Effector CD4-positive, alpha-beta T cell (primary cell): ENCODE measurements at regions not wholly inside any gene's neighbourhood (a gene's known extent, or its start where the extent isn't known, plus 50 kb on each side); places are given as distances from the start of the nearest gene placed in this dataset.

Source experiments
- DNase-seq: peaks from one replicate; pipeline ENCODE4 v3.0.0-alpha.2; 2020

DNA sequence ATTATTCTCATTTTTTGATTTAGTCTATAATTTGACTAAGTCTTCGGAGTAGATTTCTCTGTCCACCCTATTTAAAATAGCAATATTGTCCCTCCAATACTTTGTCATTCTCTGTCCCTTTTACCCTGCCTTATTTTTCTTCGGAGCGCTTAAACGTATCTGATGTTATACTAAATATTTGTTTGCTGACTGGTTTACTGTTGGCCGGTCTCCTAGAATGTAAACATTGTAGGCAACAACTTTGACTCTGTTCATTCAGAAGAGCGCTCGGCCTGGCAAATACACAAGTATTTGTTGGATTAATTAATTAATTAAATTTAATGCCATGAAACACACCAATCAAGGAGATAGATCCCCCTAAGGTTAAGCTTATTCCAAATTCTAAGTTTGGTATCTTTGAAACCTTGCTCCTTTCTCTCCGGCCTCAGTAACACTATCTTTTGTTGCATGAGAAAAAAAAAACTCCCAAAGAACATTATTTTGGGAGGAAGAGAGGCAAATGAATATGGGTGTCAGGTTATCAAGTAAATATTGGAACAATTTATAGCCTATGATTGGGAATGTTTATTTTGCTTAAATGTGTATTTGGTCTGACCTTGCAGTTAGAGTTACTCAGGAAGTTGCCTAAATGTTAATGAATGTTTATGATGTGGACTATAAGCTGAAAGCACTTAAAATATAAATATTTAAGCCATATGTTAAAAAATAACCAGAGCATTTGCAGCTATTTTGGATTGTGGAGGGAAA, 231.1 kb downstream of the SOX4 start:
- no peak for DNase-seq

DNA sequence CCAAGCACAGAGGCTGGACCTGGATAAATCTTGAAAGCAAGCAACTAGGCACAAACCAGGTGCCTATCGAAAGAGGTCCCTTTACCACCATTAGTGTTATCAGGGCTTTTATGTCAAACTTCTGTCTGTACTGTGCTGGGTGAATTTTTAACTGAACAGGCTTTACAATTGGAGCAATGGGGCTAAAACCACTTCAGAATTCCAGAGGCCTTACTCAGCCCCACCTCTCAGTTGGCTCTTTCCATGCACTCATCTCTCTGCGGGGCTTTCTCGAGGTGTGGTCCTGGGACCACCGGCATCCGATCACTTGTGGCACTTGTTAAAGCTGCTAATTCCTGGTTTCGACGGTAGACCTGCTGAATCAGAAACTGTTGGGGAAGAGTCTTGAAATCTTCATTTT, 232.5 kb downstream of the SOX4 start:
- no peak for DNase-seq

GRCh38 chr6:21826904-21827303, 233.4 kb downstream of the SOX4 start:
- no peak for DNase-seq

GRCh38 chr6:21827425-21828202, 234.1 kb downstream of the SOX4 start:
- DNase-seq, result no peak

DNA sequence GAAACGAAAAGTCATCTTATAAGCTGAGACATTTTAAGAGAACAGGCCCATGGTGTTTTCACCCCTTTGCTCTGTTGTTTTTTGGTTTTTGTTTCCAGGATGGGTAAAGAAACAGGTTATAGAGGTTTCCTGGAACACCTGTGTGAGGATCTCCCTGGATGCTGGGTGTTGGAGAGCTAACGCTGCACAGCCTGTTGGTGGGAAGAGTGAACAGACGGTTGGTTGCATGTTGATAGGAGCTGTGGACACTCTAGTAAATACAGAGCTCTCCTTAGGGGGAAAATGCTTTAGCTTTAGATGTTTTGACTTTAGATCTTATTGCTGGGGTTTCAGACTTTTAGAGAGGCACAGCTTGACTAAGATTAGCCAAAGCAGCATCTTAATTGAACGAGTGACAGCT, 235.2 kb downstream of the SOX4 start:
- DNase-seq, result no peak

DNA sequence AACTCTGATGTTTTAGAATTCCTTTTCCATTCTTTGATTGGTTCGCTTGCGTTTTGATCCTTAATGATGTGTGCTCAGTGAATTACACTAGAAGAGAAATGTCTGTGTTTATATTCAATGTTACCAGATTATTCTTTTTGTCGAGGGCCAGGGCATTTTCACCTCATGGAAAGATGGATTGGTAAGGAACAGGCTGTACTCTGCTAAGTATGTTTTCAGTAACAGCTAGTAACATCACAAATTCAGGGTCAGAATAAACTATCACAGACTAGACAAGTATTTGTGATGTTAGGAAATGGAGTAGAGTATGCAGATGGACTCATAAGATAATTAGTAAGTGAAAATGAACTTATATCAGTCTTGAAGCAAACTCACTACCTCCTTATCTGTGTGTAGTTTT, 235.6 kb downstream of the SOX4 start:
- DNase-seq, result no peak

- no peak for DNase-seq
These were observed 238.2 kb downstream of the SOX4 start for GRCh38 chr6:21831521-21832291.

DNA sequence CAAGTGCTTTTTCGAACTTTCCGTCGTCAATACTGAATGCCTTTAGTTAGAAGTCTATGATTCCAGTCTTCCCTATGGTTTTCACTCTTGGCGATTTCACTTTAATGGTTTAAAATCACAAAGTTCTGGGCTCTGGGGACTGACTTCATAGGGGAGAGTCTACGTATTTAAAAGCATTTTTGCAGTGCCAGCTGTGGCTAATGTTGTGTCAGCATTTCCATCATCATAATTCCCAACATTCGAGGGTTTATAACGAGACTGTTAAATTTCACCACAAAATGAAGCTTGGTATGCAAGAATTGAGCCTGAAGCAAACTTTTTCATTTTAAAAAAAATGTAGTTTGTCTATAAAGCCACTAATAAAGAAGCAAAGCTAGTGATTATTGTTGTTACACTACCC, 242.7 kb downstream of the SOX4 start:
- no peak for DNase-seq

DNA sequence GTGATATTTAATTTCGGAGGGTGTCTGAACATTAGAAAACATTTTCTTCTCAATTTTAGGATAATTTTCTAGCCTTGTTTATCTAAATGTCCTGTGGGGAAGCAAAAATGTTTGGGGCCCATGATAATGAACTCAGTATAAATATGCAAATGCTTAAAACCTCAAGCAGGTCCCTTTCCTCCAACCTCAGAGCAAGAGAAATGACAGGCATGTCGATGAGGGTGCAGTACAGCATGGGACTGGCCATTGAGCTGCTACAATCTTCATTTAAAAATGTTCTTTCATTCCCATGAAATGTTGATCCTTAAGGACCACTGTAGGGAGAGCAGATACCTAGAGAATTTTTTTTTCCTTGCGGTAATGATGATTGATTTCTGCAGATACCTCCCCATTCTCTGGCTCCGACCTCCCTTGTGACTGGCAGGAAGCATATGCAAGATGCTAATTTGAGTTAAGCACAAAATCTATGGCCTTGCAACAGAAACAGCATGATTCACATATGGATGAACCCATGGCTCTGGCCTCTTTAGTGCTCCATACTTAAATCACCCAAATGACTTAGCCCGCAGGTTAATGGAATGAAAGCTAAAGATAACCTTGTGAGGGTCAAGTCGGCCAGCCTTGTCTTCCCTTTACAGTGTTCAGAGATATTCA, 243.3 kb downstream of the SOX4 start:
- no peak for DNase-seq

DNA sequence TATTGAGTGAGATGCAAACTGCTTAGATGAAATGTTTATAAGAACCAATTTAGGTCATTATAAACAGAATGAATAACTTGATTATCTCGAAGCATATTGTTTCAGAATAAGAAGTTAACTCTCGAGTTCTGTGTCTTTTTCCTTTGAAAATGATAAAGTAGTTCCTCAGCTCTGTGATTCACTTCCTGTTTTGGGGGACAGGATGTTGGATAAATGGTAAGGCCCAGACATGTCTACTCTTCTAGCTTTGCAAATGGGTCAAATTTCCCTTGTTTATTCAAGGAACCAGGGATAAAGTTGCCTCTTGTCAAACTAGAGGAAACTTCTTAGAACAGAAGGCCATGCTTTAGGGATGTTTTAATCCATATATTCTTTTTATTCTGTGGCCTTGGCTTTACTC, 246.9 kb downstream of the SOX4 start:
- DNase-seq, result no peak

DNA sequence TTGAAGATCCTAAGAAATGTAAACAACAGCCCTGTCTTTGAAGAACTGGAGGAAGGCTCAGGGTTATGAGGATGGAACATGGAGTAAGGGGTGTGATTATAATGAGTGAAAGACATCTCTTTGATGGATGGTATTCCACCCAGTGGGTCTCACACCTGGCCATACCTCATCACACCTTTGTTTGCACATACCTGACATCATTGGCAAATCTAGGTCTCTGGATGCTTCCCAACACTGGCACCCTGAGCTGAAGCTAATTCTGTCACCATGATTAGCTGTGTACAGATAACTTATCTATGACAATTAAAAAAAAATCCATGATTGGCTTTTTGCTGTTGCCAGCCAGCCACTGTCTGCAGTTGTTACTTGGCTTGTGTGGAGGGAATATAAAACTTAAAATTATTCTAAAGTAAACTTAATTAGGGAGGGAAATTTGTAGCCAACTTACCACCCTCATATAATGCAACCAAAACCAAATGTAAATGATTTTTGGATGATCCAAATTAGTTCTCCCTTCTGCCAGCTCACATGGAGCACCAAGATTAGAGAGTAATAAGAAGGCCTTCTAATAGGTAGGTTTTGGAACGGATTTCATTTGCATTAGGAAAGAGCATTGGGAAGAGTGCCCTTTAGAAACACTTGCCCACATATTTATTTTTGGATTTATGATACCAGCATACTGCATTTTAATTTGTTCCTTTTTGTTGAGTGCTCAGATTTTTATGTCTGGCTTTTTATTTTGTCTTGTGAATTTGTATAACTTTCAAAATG, 249.5 kb downstream of the SOX4 start:
- DNase-seq, result no peak

DNA sequence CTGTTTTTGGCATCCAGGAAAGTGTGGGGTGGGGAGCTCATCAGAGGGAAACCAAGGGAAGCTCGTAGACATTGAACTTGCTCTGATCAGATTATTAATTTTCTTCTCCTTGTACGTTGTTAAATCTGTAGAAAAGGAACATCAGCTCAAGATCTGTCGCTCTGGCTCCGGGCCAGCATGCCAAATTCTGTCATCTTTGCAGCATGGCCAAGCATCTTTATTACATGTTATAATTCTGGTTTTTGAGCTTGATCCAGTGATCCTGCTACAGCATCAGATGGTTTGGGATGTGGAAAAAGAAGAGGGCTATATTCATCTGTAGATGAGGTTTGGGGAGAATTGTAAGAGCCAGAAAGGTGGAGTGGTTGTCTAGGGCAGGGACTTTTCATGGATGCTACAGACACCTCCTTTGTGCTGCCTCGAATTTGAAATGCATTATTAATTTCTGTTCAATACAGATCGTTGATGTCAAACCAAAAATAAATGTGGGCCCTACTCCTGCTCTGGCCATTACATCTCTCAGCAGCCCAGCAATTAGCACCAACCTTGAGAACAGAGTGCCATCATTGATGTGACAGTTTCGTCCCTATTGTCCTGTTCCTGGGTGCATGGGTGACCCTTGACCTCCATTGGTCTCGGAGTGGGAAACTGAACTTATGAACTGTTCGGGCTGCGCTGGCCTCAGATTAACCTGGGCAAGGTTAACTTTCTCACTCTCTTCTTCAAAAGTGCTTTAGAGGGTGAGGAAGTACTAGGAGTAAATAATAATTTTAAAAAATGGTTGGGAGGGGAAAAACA, 250.8 kb downstream of the SOX4 start:
- DNase-seq, result no peak

DNA sequence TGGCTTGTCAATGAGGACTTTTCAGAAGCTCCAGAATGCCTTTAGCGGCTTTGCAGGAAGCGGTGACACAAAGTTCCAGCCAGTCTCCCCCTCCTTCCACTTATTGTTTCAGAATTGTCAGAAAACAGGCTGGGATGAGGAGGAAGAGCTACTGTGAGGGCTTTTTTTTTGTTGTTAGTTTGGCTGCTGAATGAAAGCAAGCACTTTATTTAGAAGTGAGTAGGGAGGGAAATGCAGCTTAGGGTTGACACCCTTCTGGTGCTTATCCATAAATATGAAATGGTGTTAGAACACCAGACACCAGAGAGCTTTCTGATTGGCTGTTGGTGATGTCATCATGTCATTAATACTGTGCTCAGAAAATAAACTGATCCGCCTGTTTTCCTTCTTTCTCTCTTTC, 251.5 kb downstream of the SOX4 start:
- no peak for DNase-seq

GRCh38 chr6:21845439-21846140, 252.0 kb downstream of the SOX4 start:
- DNase-seq, result no peak

- no peak for DNase-seq
These were observed 253.2 kb downstream of the SOX4 start for GRCh38 chr6:21846541-21847451.

DNA sequence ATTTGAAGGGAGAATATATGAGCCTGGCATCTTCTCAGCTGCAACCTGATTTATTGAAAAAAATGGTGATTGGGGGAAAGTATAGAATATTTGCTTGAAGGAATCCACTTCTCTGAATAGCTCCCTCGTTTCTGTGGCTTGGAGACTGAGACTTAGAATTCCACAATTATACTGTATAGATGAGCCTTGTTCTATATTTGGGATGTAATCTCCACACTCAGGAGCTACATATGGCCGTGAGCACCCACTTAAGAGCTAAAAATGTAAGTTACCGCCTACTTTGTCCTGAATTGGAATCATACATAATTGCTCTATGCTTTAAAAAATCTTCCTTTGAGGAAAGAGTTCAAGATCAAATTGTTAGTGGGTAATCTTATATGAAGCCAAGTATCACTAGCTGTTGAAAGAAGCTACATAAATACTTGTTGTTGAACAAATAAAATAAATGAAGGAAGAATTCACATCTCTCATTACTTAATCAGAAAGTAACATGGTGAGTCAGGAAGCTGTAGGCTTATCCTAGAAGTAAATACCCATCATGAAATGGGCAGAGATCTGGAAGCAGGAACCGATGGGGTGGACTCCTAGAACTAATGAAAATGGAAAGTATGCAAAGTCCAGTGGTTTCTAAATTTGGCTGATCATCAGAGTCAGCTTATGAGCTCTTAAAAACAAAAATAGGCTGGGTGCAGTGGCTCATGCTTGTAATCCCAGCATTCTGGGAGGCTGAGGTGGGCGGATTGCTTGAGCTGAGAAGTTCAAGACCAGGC, 254.3 kb downstream of the SOX4 start:
- DNase-seq, result no peak

- no peak for DNase-seq
These were observed 257.1 kb downstream of the SOX4 start for GRCh38 chr6:21850691-21851090.

- no peak for DNase-seq
These were observed 262.4 kb downstream of the SOX4 start for GRCh38 chr6:21855811-21856455.
